Right ventricle myocardium superior (tissue), 1 donor: ENCODE measurements at regions not wholly inside any gene's neighbourhood (a gene's known extent, or its start where the extent isn't known, plus 50 kb on each side); places are given as distances from the start of the nearest gene placed in this dataset.
A peak's percentile ranks its signal among the peaks of the same experiment; 100 is the strongest.
"Not testable (repeated sequence)": the region's sequence is repeated elsewhere in the genome, so short reads cannot be mapped to it uniquely, and the experiment has no call there.

Experiments used
- ATAC-seq: fragments of 200-7000 bp; cut with Tn5 transposase; one replicate; pipeline ENCODE4 v1.9.1; 2020; ENCODE audit warnings: mild to moderate bottlenecking; ENCODE audit not compliant: poor library complexity
- DNase-seq: peaks from one replicate; pipeline ENCODE4 v3.0.0-alpha.2; 2020
- intact Hi-C: fragments of 100-400 bp; cut with DNase I; formaldehyde crosslinking; loops from one replicate; pipeline ENCODE4 v1.11.2; 2022
- donor health status: DM: no; HTN: yes; CAD: no; lungs with severe emphysema.

GRCh38 chr21:28381000-28381745 is 611.5 kb downstream of the LTN1 start:
- intact Hi-C loops, DNase-seq, ATAC-seq: not testable (repeated sequence)

- ATAC-seq (no peak), DNase-seq (no peak)
- intact Hi-C loops = no loop called here
Observed at GRCh38 chr21:28380241-28380640, 612.4 kb downstream of the LTN1 start.

- intact Hi-C loops = no loop called here
- DNase-seq (no peak), ATAC-seq (no peak)
Observed at GRCh38 chr21:28378026-28378425, 614.7 kb downstream of the LTN1 start.

GRCh38 chr21:28375708-28376385 is 616.8 kb downstream of the LTN1 start:
- ATAC-seq = no peak

GRCh38 chr21:28374881-28375280 is 617.8 kb downstream of the LTN1 start:
- DNase-seq (no peak), ATAC-seq (no peak)
- intact Hi-C loops = no loop called here

More at GRCh38 chr21:28375708-28376385, 616.8 kb downstream of the LTN1 start:
- no peak for DNase-seq
- intact Hi-C loops = no loop called here

- ATAC-seq (no peak), DNase-seq (no peak)
- intact Hi-C loops = no loop called here
Observed at GRCh38 chr21:28371713-28372112, 621.0 kb downstream of the LTN1 start.

GRCh38 chr21:28359300-28359699 is 633.4 kb downstream of the LTN1 start:
- no peak for ATAC-seq
- no peak for DNase-seq
- intact Hi-C loops = no loop called here

GRCh38 chr21:28358702-28359101 is 634.0 kb downstream of the LTN1 start:
- intact Hi-C loops = no loop called here
- no peak for ATAC-seq
- DNase-seq = no peak

- intact Hi-C loops = no loop called here
Observed at GRCh38 chr21:28358170-28358569, 634.5 kb downstream of the LTN1 start.

GRCh38 chr21:28357743-28358142 is 634.9 kb downstream of the LTN1 start:
- ATAC-seq = no peak
- intact Hi-C loops = no loop called here
- no peak for DNase-seq

More at GRCh38 chr21:28358170-28358569, 634.5 kb downstream of the LTN1 start:
- no peak for ATAC-seq
- no peak for DNase-seq

- no peak for DNase-seq
- ATAC-seq = no peak
- intact Hi-C loops = no loop called here
Observed at GRCh38 chr21:28356422-28356821, 636.3 kb downstream of the LTN1 start.

- DNase-seq = no peak
- no peak for ATAC-seq
- intact Hi-C loops = loop anchor here (10.0 kb wide), 1 partner anchor 169 kb away; no protein-coding TSS in a partner anchor
Observed at GRCh38 chr21:28345934-28346333, 646.7 kb downstream of the LTN1 start.

- DNase-seq (no peak), ATAC-seq (no peak)
- intact Hi-C loops = loop anchor here (5.0 to 10.0 kb wide), 2 partner anchors 170 to 1498 kb away; partner anchors contain the start of gene ADAMTS1
Observed at GRCh38 chr21:28344985-28345384, 647.7 kb downstream of the LTN1 start.

- ATAC-seq (no peak), DNase-seq (no peak)
- intact Hi-C loops = loop anchor here (5.0 to 10.0 kb wide), 2 partner anchors 172 to 1495 kb away; partner anchors contain the start of gene ADAMTS1
Observed at GRCh38 chr21:28342212-28342810, 650.4 kb downstream of the LTN1 start.

GRCh38 chr21:28339403-28339802 is 653.3 kb downstream of the LTN1 start:
- no peak for DNase-seq
- intact Hi-C loops = loop anchor here (5.0 to 10.0 kb wide), 2 partner anchors 275 to 637 kb away; no protein-coding TSS in a partner anchor
- ATAC-seq = no peak

- DNase-seq (no peak), ATAC-seq (peak; percentile 44)
- intact Hi-C loops = loop anchor here (5.0 to 10.0 kb wide), 2 partner anchors 274 to 637 kb away; no protein-coding TSS in a partner anchor
Observed at GRCh38 chr21:28338701-28339305, 653.9 kb downstream of the LTN1 start.

- ATAC-seq = peak; percentile 78
Observed at GRCh38 chr21:28337315-28337714, 655.4 kb downstream of the LTN1 start.

GRCh38 chr21:28336314-28336713 is 656.4 kb downstream of the LTN1 start:
- intact Hi-C loops = loop anchor here (5.0 to 10.0 kb wide), 2 partner anchors 272 to 634 kb away; no protein-coding TSS in a partner anchor
- DNase-seq = no peak
- ATAC-seq = peak; percentile 75

More at GRCh38 chr21:28337315-28337714, 655.4 kb downstream of the LTN1 start:
- no peak for DNase-seq
- intact Hi-C loops = loop anchor here (5.0 to 10.0 kb wide), 2 partner anchors 273 to 635 kb away; no protein-coding TSS in a partner anchor

- intact Hi-C loops = loop anchor here (10.0 kb wide), 1 partner anchor 270 kb away; no protein-coding TSS in a partner anchor
Observed at GRCh38 chr21:28334407-28334806, 658.3 kb downstream of the LTN1 start.

More at GRCh38 chr21:28334407-28334806, 658.3 kb downstream of the LTN1 start:
- ATAC-seq = no peak
- no peak for DNase-seq
